Mesothelial cell of epicardium (in vitro differentiated cells): ENCODE measurements at regions not wholly inside any gene's neighbourhood (a gene's known extent, or its start where the extent isn't known, plus 50 kb on each side); places are given as distances from the start of the nearest gene placed in this dataset.

ENCODE experiments used
- DNase-seq, 2 experiments: peaks; one replicate each; pipeline ENCODE4 v3.0.0; 2021; ENCODE audit warnings: low spot score in 2 of 2; ENCODE audit not compliant: unreplicated experiment in 2 of 2
- H3K27ac Mint-ChIP-seq: 2 replicates; pipeline ENCODE4 v1.8.0; 2021; ENCODE audit warnings: mixed read lengths
- H3K27me3 Mint-ChIP-seq: 2 replicates; pipeline ENCODE4 v1.8.0; 2021; ENCODE audit warnings: low read depth, mixed read lengths
- H3K36me3 Mint-ChIP-seq: 2 replicates; pipeline ENCODE4 v1.8.0; 2021; ENCODE audit warnings: mixed read lengths
- H3K4me1 Mint-ChIP-seq: 2 replicates; pipeline ENCODE4 v1.8.0; 2021; ENCODE audit warnings: mixed read lengths
- H3K4me3 Mint-ChIP-seq: 2 replicates; pipeline ENCODE4 v1.8.0; 2021; ENCODE audit warnings: mild to moderate bottlenecking, moderate library complexity, mixed read lengths
- H3K9me3 Mint-ChIP-seq: 2 replicates; pipeline ENCODE4 v1.8.0; 2021; ENCODE audit warnings: mixed read lengths
- CTCF ChIP-seq: fragments of 200-600 bp; sonication (generic); IDR thresholded peaks from one replicate; pipeline ENCODE4 v1.5.0; 2021; ENCODE audit warnings: antibody characterized with exemption; ENCODE audit not compliant: unreplicated experiment

DNA sequence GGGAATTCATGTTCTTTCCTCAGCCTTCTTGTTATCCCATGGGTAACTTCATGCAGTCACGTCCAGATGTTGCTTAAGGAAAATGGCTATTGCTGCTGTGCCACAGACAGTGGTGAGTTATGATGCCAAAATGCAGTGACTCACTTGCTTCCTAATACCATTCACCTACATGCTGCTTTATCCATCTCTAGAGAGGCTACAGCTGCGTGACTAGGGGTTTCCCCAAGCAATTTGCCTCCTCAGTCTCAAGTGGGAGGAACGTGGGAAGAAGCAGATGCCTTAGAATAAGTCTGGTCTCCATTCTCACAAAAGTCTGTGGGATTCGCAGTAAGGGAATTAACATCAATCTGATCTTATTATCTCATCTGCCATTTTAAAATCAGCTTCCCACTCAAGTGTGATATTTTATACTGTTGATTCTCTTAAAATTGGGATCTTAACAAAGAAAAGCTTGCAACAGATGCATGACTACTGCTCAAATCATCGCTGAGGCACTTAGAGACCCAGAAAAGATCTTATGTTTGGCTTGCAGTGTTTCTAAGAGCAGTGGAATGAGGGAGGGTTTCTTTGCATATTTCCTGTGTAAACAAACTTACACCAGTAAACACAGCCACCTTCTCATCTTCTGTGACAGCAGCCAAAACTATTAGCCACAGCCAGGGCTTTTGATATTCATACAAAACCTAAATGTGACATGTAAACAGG is 62.0 kb upstream of the ACP3 start:
- Mint-ChIP-seq H3K4me1 (peaks cover 28% of the 10 kb centered on the region), H3K27ac (no peak overlapping the region), H3K27me3 (no peaks in the 10 kb centered on the region), H3K36me3 (no peaks in the 10 kb centered on the region), H3K9me3 (no peaks in the 10 kb centered on the region), H3K4me3 (no peak overlapping the region)
- TF ChIP-seq CTCF: no peak
- DNase-seq: no peak

GRCh38 chr3:132256989-132257388 is 60.2 kb upstream of the ACP3 start:
- H3K4me1 Mint-ChIP-seq: peaks cover 31% of the 10 kb centered on the region
- no peak for TF ChIP-seq CTCF
- no peak overlapping the region for H3K27ac Mint-ChIP-seq
- DNase-seq: no peak
- no peaks in the 10 kb centered on the region for H3K27me3 Mint-ChIP-seq
- no peaks in the 10 kb centered on the region for H3K36me3 Mint-ChIP-seq
- no peak overlapping the region for H3K4me3 Mint-ChIP-seq
- H3K9me3 Mint-ChIP-seq: no peaks in the 10 kb centered on the region

- no peak for DNase-seq
- no peak for TF ChIP-seq CTCF
- Mint-ChIP-seq H3K4me1 (peaks cover 24% of the 10 kb centered on the region), H3K27me3 (no peaks in the 10 kb centered on the region), H3K4me3 (no peak overlapping the region), H3K27ac (no peak overlapping the region), H3K9me3 (peaks cover 11% of the 10 kb centered on the region), H3K36me3 (no peaks in the 10 kb centered on the region)
Observed at GRCh38 chr3:132261506-132261905, 55.7 kb upstream of the ACP3 start.

GRCh38 chr3:132262305-132262704 is 54.9 kb upstream of the ACP3 start:
- no peak for TF ChIP-seq CTCF
- Mint-ChIP-seq H3K9me3 (peaks cover 11% of the 10 kb centered on the region), H3K4me3 (no peak overlapping the region), H3K27me3 (no peaks in the 10 kb centered on the region), H3K27ac (no peak overlapping the region), H3K36me3 (no peaks in the 10 kb centered on the region), H3K4me1 (peaks cover 20% of the 10 kb centered on the region)
- no peak for DNase-seq

- Mint-ChIP-seq H3K4me1 (peaks cover 18% of the 10 kb centered on the region), H3K27ac (no peak overlapping the region), H3K4me3 (no peak overlapping the region), H3K27me3 (no peaks in the 10 kb centered on the region), H3K36me3 (no peaks in the 10 kb centered on the region), H3K9me3 (peaks cover 11% of the 10 kb centered on the region)
- TF ChIP-seq CTCF: no peak
- no peak for DNase-seq
Observed at GRCh38 chr3:132262956-132263355, 54.3 kb upstream of the ACP3 start.

GRCh38 chr3:132265028-132265427 is 52.2 kb upstream of the ACP3 start:
- peaks cover 4% of the 10 kb centered on the region for H3K4me1 Mint-ChIP-seq
- H3K27me3 Mint-ChIP-seq: no peaks in the 10 kb centered on the region
- no peak overlapping the region for H3K4me3 Mint-ChIP-seq
- DNase-seq: no peak
- peaks cover 11% of the 10 kb centered on the region for H3K9me3 Mint-ChIP-seq
- no peak overlapping the region for H3K27ac Mint-ChIP-seq
- H3K36me3 Mint-ChIP-seq: no peaks in the 10 kb centered on the region
- no peak for TF ChIP-seq CTCF
